HEK293T (cell line): ENCODE measurements at regions not wholly inside any gene's neighbourhood (a gene's known extent, or its start where the extent isn't known, plus 50 kb on each side); places are given as distances from the start of the nearest gene placed in this dataset.

Experiments used
- CTCF ChIA-PET: fragments of 350-600 bp; formaldehyde crosslinking; extraction: SDS; loops from one replicate; lab custom pipeline; 2021; ENCODE audit warnings: antibody characterized with exemption, inconsistent platforms; lab: Yijun Ruan, JAX
- POLR2A ChIA-PET: fragments of 350-600 bp; formaldehyde crosslinking; extraction: SDS; loops from one replicate; lab custom pipeline; 2020; ENCODE audit warnings: antibody characterized with exemption, inconsistent platforms; lab: Yijun Ruan, JAX
- DNase-seq: peaks from one replicate; pipeline ENCODE4 v3.0.0; 2012; ENCODE audit warnings: mixed read lengths; ENCODE audit errors: extremely low spot score
- ARNT ChIP-seq: fragments of 450-650 bp; IDR thresholded peaks from 2 replicates; pipeline ENCODE4 v1.6.1; 2017; ENCODE audit warnings: mild to moderate bottlenecking
- BHLHE40 ChIP-seq: fragments of 450-650 bp; IDR thresholded peaks from 2 replicates; pipeline ENCODE4 v1.6.1; 2016; ENCODE audit warnings: mild to moderate bottlenecking, moderate library complexity, borderline replicate concordance
- CTBP1 ChIP-seq: fragments of 450-650 bp; IDR thresholded peaks from 2 replicates; pipeline ENCODE4 v1.6.1; 2016; ENCODE audit warnings: borderline replicate concordance
- ELF4 ChIP-seq: fragments of 450-650 bp; IDR thresholded peaks from 2 replicates; pipeline ENCODE4 v1.6.1; 2017; ENCODE audit warnings: antibody characterized with exemption
- FOXA1 ChIP-seq: fragments of 450-650 bp; IDR thresholded peaks from 2 replicates; pipeline ENCODE4 v1.6.1; 2016; ENCODE audit warnings: mild to moderate bottlenecking
- FOXK2 ChIP-seq: fragments of 450-650 bp; IDR thresholded peaks from 2 replicates; pipeline ENCODE4 v1.6.1; 2016; ENCODE audit warnings: mild to moderate bottlenecking
- FOXM1 ChIP-seq: fragments of 450-650 bp; IDR thresholded peaks from 2 replicates; pipeline ENCODE4 v1.6.1; 2017; ENCODE audit warnings: mild to moderate bottlenecking, borderline replicate concordance
- HDGF ChIP-seq: fragments of 450-650 bp; IDR thresholded peaks from 2 replicates; pipeline ENCODE4 v1.6.1; 2017; ENCODE audit warnings: antibody characterized with exemption, borderline replicate concordance
- L3MBTL2 ChIP-seq: fragments of 450-650 bp; conservative IDR thresholded peaks from 2 replicates; pipeline ENCODE4 v1.6.1; 2016; ENCODE audit warnings: mild to moderate bottlenecking
- LEF1 ChIP-seq: fragments of 450-650 bp; IDR thresholded peaks from 2 replicates; pipeline ENCODE4 v1.6.1; 2017; ENCODE audit warnings: mild to moderate bottlenecking, borderline replicate concordance
- NFRKB ChIP-seq: fragments of 450-650 bp; IDR thresholded peaks from 2 replicates; pipeline ENCODE4 v1.6.1; 2016; ENCODE audit warnings: mild to moderate bottlenecking, moderate library complexity
- PKNOX1 ChIP-seq: fragments of 450-650 bp; IDR thresholded peaks from 2 replicates; pipeline ENCODE4 v1.6.1; 2016
- SP1 ChIP-seq: fragments of 450-650 bp; IDR thresholded peaks from 2 replicates; pipeline ENCODE4 v1.6.1; 2017
- SUZ12 ChIP-seq: fragments of 450-650 bp; IDR thresholded peaks from 2 replicates; pipeline ENCODE4 v1.6.1; 2016; ENCODE audit warnings: mild to moderate bottlenecking
- TARDBP ChIP-seq: fragments of 450-650 bp; IDR thresholded peaks from 2 replicates; pipeline ENCODE4 v1.6.1; 2016
- ZNF384 ChIP-seq: fragments of 450-650 bp; IDR thresholded peaks from 2 replicates; pipeline ENCODE4 v1.6.1; 2016

- ChIA-PET CTCF (no interaction called here), POLR2A (no interaction called here)
- TF ChIP-seq ARNT: no peak
- no peak for TF ChIP-seq SP1
- no peak for TF ChIP-seq L3MBTL2
- TF ChIP-seq LEF1: no peak
- no peak for TF ChIP-seq HDGF
- TF ChIP-seq CTBP1: no peak
- no peak for TF ChIP-seq TARDBP
- no peak for TF ChIP-seq FOXM1
- DNase-seq: no peak
These were observed 624.1 kb downstream of the NR2F1-AS1 start for GRCh38 chr5:92956886-92957285.

- no peak for TF ChIP-seq L3MBTL2
These were observed 628.8 kb downstream of the NR2F1-AS1 start for GRCh38 chr5:92952243-92952642.

GRCh38 chr5:92951746-92952145, 629.3 kb downstream of the NR2F1-AS1 start:
- no peak for TF ChIP-seq HDGF
- no peak for TF ChIP-seq SP1
- TF ChIP-seq FOXK2: no peak
- no peak for TF ChIP-seq TARDBP
- no peak for TF ChIP-seq CTBP1
- TF ChIP-seq ZNF384: no peak
- DNase-seq: no peak
- POLR2A ChIA-PET: no interaction called here
- CTCF ChIA-PET: no interaction called here

More at GRCh38 chr5:92952243-92952642, 628.8 kb downstream of the NR2F1-AS1 start:
- CTCF ChIA-PET: no interaction called here
- POLR2A ChIA-PET: no interaction called here
- no peak for DNase-seq

- CTCF ChIA-PET: interaction anchor here (1.2 kb wide), 1 partner anchor 37 kb away, joined by 3 read pairs; no protein-coding TSS in a partner anchor
- DNase-seq: no peak
These were observed 634.5 kb downstream of the NR2F1-AS1 start for GRCh38 chr5:92946546-92946945.

GRCh38 chr5:92945605-92946097, 635.4 kb downstream of the NR2F1-AS1 start:
- ChIA-PET POLR2A (interaction anchor here (0.5 kb wide), 1 partner anchor 637 kb away, joined by 3 read pairs; no protein-coding TSS in a partner anchor), CTCF (interaction anchor here (1.2 kb wide), 1 partner anchor 36 kb away, joined by 3 read pairs; no protein-coding TSS in a partner anchor)
- DNase-seq: no peak
- TF ChIP-seq PKNOX1 (no peak), FOXK2 (no peak), TARDBP (no peak), ZNF384 (no peak), FOXA1 (no peak), LEF1 (no peak), BHLHE40 (no peak), FOXM1 (no peak), L3MBTL2 (no peak), SP1 (no peak)

More at GRCh38 chr5:92946546-92946945, 634.5 kb downstream of the NR2F1-AS1 start:
- no peak for TF ChIP-seq FOXA1
- TF ChIP-seq BHLHE40: no peak
- no peak for TF ChIP-seq FOXM1
- no peak for TF ChIP-seq TARDBP
- POLR2A ChIA-PET: no interaction called here

- POLR2A ChIA-PET: no interaction called here
- CTCF ChIA-PET: interaction anchor here (0.6 kb wide), 1 partner anchor 667 kb away, joined by 4 read pairs; no protein-coding TSS in a partner anchor
- TF ChIP-seq HDGF (no peak), CTBP1 (no peak), FOXK2 (no peak), ARNT (no peak), L3MBTL2 (no peak), PKNOX1 (no peak), BHLHE40 (no peak), LEF1 (no peak), FOXM1 (no peak), NFRKB (no peak), FOXA1 (no peak)
- DNase-seq: no peak
These were observed 636.0 kb downstream of the NR2F1-AS1 start for GRCh38 chr5:92944903-92945604.

GRCh38 chr5:92944337-92944736, 636.7 kb downstream of the NR2F1-AS1 start:
- ChIA-PET POLR2A (no interaction called here), CTCF (interaction anchor here (0.6 kb wide), 1 partner anchor 668 kb away, joined by 4 read pairs; no protein-coding TSS in a partner anchor)
- TF ChIP-seq ELF4 (no peak), HDGF (no peak), FOXK2 (no peak), LEF1 (no peak), FOXA1 (no peak), TARDBP (no peak), CTBP1 (no peak), NFRKB (no peak), ZNF384 (no peak), SUZ12 (no peak), SP1 (no peak), L3MBTL2 (no peak), BHLHE40 (no peak), PKNOX1 (no peak), FOXM1 (no peak), ARNT (no peak)
- no peak for DNase-seq
